OCI-LY3 (cell line): ENCODE measurements at regions not wholly inside any gene's neighbourhood (a gene's known extent, or its start where the extent isn't known, plus 50 kb on each side); places are given as distances from the start of the nearest gene placed in this dataset.

Source experiments
- EZH2phosphoT487 ChIP-seq: fragments of 200-600 bp; shearing (Covaris generic); IDR thresholded peaks from 2 replicates; pipeline ENCODE4 v1.6.1; 2018; ENCODE audit warnings: antibody characterized with exemption, mixed run types, low read depth
- TF ChIP-seq, protein P1 (sequence below): fragments of 200-600, 300-600 bp; sonication (generic); IDR thresholded peaks from 2 replicates; pipeline ENCODE4 v1.5.1; 2014; ENCODE audit warnings: antibody characterized with exemption, low read length, low read depth

- TF ChIP-seq, protein P1, sequence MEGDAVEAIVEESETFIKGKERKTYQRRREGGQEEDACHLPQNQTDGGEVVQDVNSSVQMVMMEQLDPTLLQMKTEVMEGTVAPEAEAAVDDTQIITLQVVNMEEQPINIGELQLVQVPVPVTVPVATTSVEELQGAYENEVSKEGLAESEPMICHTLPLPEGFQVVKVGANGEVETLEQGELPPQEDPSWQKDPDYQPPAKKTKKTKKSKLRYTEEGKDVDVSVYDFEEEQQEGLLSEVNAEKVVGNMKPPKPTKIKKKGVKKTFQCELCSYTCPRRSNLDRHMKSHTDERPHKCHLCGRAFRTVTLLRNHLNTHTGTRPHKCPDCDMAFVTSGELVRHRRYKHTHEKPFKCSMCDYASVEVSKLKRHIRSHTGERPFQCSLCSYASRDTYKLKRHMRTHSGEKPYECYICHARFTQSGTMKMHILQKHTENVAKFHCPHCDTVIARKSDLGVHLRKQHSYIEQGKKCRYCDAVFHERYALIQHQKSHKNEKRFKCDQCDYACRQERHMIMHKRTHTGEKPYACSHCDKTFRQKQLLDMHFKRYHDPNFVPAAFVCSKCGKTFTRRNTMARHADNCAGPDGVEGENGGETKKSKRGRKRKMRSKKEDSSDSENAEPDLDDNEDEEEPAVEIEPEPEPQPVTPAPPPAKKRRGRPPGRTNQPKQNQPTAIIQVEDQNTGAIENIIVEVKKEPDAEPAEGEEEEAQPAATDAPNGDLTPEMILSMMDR: no peak
- no peak for TF ChIP-seq EZH2phosphoT487
Measured at GRCh38 chr22:44438481-44439131, 59.4 kb downstream of the RTL6 start.
